Fibroblast of skin of scalp (primary cell): ENCODE measurements at regions not wholly inside any gene's neighbourhood (a gene's known extent, or its start where the extent isn't known, plus 50 kb on each side); places are given as distances from the start of the nearest gene placed in this dataset.
A peak's percentile ranks its signal among the peaks of the same experiment; 100 is the strongest.
"Not testable (repeated sequence)": the region's sequence is repeated elsewhere in the genome, so short reads cannot be mapped to it uniquely, and the experiment has no call there.

Experiments used
- DNase-seq: peaks from one replicate; pipeline ENCODE4 v3.0.0-alpha.2; 2013

GRCh38 chr13:21882766-21883165, 211.9 kb downstream of the FGF9 start:
- no peak for DNase-seq

GRCh38 chr13:21883713-21884112, 212.8 kb downstream of the FGF9 start:
- DNase-seq, result no peak

DNA sequence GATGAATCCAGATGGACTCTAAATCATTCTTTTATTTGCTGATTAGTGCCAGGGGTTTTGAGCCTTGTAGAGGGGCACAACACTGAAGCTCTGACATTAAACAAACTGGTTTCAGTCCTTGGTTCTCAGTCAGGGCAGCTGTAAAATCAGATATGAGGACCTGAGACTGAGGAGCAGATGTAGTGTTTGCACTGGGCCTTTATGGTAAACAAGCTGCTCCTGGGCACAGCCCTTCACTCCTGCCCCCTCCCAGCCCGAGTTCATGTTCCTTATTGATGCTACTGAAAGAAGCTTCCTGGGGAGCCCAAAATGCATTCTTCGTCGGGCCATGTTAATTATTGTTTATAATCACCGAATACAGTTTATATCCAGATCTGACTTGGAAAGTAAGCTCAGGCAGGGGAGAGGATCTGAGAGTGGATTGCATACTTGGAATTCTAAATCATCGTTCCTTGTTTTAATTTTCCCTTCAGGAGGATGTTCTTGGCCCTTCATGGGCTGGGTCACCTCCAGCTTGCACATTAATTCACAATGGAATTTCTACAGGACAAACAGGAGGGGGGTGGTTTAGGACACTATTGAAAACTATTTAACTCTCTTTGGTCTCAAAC, 213.5 kb downstream of the FGF9 start:
- no peak for DNase-seq

DNA sequence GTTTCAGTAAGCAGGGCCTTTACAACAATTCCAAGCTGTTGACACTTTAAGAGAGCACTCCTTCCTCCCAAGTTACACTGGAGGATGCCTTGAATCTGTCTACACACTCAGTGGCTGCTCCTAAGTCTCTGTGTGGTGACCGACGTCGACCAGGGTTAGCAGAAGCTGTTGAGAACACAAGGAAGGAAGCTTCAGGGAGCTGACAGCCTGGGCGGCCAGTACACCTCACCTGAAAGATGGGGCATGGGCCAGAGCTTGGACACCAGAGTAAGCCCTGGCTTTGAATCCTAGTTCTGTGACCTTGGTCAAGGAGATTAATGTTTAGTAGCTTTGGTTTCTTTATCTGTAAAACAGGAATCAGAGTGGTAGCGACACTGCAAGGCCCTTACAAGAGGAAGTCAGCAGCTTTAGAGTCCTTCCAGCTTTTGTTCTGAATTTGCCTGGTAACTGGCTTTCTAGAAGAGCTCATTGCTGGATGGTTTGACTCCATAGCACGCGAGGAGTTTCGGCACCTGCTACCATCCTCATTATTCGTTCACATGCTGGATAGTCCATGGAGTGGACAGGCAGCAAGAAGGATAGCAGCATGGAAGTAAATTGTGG, 214.2 kb downstream of the FGF9 start:
- DNase-seq, result no peak

- no peak for DNase-seq
These were observed 214.9 kb downstream of the FGF9 start for GRCh38 chr13:21885714-21886224.

DNA sequence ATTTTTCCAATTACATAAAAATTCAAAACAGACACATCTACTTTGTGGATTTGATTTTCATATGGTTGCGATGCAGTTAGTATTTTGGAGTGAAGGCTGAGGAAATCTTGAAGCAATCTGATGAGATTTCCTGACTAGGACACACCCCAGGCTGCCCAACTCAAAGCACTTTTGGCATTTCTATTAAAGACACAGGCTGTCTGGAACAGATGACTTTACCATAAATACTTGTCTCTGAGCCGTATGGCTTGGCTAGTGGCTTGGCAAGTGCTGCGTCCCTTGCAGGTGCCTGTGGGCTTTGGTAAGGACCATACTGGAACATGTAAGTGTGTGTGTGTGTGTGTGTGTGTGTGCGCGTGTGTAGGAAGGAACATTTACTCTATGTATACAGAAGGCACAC, 218.8 kb downstream of the FGF9 start:
- no peak for DNase-seq

DNA sequence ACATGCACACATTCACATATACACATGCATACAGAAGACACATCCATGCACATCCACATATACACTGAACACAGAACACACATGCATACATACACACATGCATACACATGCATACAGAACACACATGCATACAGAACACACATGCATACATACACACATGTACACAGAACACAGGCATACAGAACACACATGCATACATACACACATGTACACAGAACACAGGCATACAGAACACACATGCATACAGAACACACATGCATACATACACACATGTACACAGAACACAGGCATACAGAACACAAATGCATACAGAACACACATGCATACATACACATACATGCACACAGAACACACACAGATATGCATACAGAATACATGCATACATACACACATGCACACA, 219.3 kb downstream of the FGF9 start:
- DNase-seq, result not testable (repeated sequence)

- DNase-seq, result no peak
These were observed 223.2 kb downstream of the FGF9 start for GRCh38 chr13:21894091-21894490.

DNA sequence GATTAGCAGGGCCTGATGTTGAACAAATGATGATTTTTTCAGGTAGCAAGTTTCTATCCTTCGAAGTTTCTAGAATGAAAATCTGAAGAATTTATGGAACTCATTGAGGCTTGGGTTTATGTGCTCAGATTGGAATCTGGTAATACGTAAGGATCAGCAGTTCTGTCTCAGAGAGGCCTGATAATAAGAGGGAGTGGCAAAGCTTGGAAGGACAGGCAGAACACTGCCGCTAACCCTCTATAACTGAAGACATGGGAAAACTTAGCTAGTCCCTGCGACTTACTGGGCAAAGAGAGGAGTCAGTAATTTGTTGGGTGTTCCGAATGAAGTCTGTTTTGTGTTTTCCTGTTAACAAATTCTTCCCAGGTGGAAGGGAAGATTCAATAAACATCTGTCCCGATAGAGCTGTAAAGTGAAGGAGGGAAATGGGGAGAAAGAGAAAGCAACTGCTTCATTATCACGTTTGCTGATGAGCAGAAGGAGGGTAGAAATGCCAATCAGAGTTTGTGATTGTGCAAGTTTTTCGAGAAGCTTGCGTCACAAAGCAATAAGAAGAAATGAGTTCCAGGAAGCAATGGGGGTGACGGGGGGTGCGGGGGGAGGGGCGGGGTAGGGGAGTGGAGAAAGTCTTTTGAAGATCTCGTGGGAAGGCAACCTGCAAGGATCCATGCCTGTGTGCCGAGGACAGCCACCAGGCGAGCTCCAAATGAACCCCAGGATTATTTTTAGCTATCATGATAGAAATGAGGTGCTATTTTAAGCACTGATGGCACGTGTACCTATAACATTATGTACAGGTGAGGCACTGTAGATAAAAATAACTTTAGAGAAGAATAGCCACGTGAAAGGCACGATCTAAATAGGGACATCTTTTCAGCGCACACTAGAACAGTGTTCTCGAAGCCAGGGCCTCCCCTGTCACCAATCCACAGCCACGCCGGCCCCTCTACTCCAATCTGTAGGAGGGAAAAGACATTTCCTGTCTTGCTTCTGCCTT, 224.1 kb downstream of the FGF9 start:
- DNase-seq, result no peak

GRCh38 chr13:21895779-21896178, 224.9 kb downstream of the FGF9 start:
- DNase-seq, result no peak

GRCh38 chr13:21897161-21897560, 226.3 kb downstream of the FGF9 start:
- no peak for DNase-seq

- DNase-seq, result no peak
These were observed 227.6 kb downstream of the FGF9 start for GRCh38 chr13:21898459-21898858.

DNA sequence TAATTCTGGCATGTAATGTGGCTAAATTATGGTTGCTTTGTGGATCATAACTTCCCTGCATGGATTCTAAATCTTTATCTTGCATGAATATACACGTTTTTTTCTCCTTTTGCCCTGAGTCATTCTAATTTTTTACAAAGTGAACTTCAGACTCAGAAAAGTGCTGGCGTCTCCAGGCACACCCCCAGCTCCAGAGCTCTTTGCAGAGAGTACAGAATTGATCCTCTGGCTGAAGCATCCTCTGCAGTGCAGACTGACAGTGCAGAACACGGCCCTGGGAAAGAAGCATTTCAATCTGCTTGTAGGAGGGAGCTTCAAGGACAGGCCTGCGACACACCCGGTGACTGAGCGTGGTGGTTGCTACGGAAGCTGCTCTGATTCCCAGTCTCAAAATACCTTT, 228.1 kb downstream of the FGF9 start:
- DNase-seq, result no peak

GRCh38 chr13:21901336-21901735, 230.5 kb downstream of the FGF9 start:
- DNase-seq, result no peak

DNA sequence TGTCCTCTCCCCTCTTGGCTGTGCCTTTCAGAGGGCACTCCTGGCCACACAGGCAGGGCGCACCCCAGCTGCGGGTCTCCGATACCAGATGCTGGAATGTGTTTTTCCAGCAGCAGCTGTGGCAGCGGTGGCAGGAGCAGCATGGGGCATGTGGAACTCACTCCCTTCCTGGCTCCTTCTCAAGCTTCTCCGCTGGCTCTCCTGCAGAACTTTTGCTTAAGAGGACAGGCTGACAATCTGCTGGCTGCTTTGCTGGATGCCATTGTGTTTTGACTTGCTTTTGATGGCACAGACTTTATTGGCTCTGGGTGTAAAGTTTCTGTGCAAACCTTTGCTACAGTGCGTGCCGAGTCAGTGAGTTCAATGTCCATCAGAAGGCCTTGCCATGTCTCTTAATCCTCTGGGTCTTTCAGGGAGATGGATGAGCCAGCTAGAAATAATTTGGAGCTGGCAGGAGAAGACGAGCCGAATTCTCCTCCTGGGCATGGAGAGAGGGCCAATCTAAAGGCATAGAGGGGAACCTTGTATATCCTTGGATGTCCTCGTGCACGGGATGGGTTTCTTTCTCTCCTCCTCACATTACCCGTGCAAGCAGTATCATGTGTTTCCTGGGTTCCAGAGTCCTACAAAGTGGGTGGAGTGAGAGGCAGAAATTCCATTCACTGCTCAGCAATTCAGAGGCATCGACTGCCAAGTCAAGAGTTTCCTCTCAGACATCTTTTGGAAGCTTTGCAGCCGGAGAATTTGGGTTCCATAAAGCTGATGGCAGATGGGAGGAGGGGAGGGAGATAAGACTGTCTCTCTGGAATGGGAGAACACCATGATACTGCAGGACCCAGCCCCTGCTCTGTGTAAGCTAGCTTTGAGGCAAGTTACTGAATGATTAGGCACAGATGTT, 231.2 kb downstream of the FGF9 start:
- peak; percentile 26 for DNase-seq

GRCh38 chr13:21902709-21903098, 231.8 kb downstream of the FGF9 start:
- DNase-seq, result no peak

DNA sequence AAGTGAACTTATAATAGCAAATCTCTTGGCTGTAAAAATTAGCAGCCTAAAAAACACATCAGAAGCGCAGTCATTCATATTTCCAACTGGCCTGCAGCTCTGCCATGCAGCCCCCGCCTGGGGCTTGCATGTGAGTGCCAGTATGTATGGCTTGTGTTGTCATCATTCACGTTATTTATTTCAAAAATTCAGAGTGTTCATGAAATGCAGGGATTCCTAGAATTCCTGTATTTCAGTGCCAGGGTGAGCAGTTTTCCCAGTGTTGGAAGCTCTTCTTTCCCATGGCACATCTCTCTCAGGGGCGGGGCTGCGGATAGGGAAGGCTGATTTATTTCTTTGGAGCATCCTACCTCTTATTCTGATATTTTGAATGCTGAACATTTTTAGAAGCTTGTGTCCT, 234.6 kb downstream of the FGF9 start:
- peak; percentile 8 for DNase-seq

GRCh38 chr13:21909331-21909730, 238.5 kb downstream of the FGF9 start:
- DNase-seq, result no peak

GRCh38 chr13:21910546-21910945, 239.7 kb downstream of the FGF9 start:
- DNase-seq, result no peak

DNA sequence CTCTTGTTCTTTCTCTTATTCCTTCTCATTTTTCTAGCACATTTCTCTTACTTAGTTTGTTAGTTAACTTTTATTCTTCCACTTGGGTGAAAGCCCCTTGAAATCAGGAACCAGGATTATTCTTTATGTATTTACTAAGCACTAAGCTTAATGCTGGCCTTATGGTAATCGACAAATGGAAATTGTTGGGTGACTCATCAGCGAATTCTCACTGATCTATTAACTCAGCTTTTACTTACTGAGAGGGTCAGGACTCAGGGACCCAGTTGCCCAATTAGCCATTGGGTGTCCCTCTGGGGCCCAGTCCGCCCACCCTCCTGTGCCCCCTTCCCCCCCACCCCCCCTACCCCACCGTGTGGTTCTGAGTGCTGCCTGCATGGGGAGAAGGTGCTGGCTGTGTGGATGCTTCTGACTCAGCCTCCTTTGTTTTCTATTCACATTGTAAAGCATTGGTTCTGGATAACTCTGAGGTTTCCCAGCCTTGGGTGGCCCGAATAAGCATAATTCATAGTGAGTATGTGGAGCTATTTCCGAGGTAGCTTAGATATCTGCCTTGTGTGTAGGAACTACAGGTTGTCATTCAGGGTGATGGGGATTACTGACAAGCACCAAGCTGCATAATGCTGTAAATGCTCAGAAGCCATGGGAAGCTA, 240.9 kb downstream of the FGF9 start:
- no peak for DNase-seq

DNA sequence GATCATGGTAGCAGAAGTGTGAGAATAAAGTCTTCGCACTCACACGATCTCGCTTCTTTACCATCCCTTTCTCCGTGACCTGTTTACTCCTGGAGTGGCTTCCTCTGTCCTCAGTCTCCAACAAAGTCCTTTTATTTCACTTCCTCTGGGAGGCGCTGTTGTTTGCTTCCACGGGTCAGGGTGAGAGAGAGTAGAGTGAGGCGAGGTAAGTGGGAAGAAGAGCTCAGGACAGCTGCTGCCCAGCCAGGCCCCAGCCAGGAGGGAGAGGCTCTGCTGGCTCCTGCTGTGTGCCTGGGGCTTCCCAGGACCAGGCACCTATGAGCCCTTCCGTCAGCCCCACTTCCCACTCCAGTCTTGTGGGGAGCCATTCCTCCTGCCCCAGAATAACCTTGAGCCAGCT, 242.1 kb downstream of the FGF9 start:
- DNase-seq, result no peak
